Endothelial cell of umbilical vein (primary cell): ENCODE measurements at regions not wholly inside any gene's neighbourhood (a gene's known extent, or its start where the extent isn't known, plus 50 kb on each side); places are given as distances from the start of the nearest gene placed in this dataset.

Source experiments
- BruUV-seq: library from RNA; stranded (reverse); fragments of 400-500 nt; replicated peaks from 2 replicates; lab custom pipeline; 2021; lab: Mats Ljungman, UMichigan
- CTCF ChIA-PET: fragments of 300-600, 350-600 bp; sonication (Branson Sonifier 250); formaldehyde crosslinking; loops from one replicate; lab custom pipeline; 2021; ENCODE audit warnings: antibody characterized with exemption, inconsistent platforms; lab: Charles Lee
- POLR2A ChIA-PET: fragments of 300-600, 350-600 bp; sonication (Branson Sonifier 250); formaldehyde crosslinking; loops from one replicate; lab custom pipeline; 2021; ENCODE audit warnings: antibody characterized with exemption, inconsistent platforms; lab: Charles Lee
- DNase-seq: peaks from one replicate; pipeline ENCODE4 v3.0.0-alpha.2; 2011; ENCODE audit warnings: low read depth, low spot score
- FAIRE-seq: peaks from 2 replicates; lab custom pipeline; 2011; peaks lifted over from hg19 to GRCh38; lab: Jason Lieb, UNC
- H2AFZ ChIP-seq: 2 replicates; pipeline ENCODE4 v1.6.0; 2012; ENCODE audit warnings: low read depth, low read length, control low read depth, inconsistent platforms
- H3K27ac ChIP-seq: 2 replicates; pipeline ENCODE4 v1.5.1; 2011; ENCODE audit warnings: low read depth, mild to moderate bottlenecking, control low read depth, low read length, moderate library complexity; ENCODE audit not compliant: insufficient read depth
- H3K27me3 ChIP-seq, 2 experiments: 2 replicates each; pipeline versions ENCODE4 v1.6.0 to v1.6.1; 2011; ENCODE audit warnings: low read length in 2 of 2, mixed read lengths in 1 of 2; ENCODE audit not compliant: control insufficient read depth in 2 of 2, insufficient read depth in 2 of 2
- H3K36me3 ChIP-seq, 2 experiments: 2 replicates in 1 of 2; 3 replicates in 1 of 2; pipeline ENCODE4 v1.5.1; 2011; ENCODE audit warnings: low read length in 2 of 2, mild to moderate bottlenecking in 1 of 2, moderate library complexity in 1 of 2; ENCODE audit not compliant: control insufficient read depth in 2 of 2, insufficient read depth in 2 of 2; ENCODE audit errors: extremely low read depth in 1 of 2
- H3K4me1 ChIP-seq: 3 replicates; pipeline ENCODE4 v1.5.1; 2011; ENCODE audit warnings: mild to moderate bottlenecking, low read length; ENCODE audit not compliant: control insufficient read depth, insufficient read depth; ENCODE audit errors: extremely low read depth
- H3K4me2 ChIP-seq: 2 replicates; pipeline ENCODE4 v1.6.1; 2011; ENCODE audit warnings: low read length, control low read depth, mixed read lengths; ENCODE audit not compliant: insufficient read depth
- H3K4me3 ChIP-seq, 3 experiments: fragments of 200-600 bp in 1 of 3; sonication (generic), shearing (Covaris generic) in 1 of 3; replicated peaks in 1 of 3; 2 replicates each; pipeline ENCODE4 v1.5.1; 2011 to 2016; ENCODE audit warnings: control low read depth in 3 of 3, low read length in 3 of 3, mild to moderate bottlenecking in 2 of 3, inconsistent platforms in 1 of 3, low read depth in 1 of 3, moderate library complexity in 1 of 3; ENCODE audit not compliant: insufficient read depth in 1 of 3
- H3K79me2 ChIP-seq: 2 replicates; pipeline ENCODE4 v1.6.0; 2012; ENCODE audit warnings: low read length, inconsistent platforms; ENCODE audit not compliant: control insufficient read depth, insufficient read depth
- H3K9ac ChIP-seq: replicated peaks from 2 replicates; pipeline ENCODE3; 2011; ENCODE audit warnings: low read length, control low read depth; ENCODE audit not compliant: insufficient read depth; ENCODE audit errors: extremely low read depth
- H3K9me1 ChIP-seq: replicated peaks from 3 replicates; pipeline ENCODE4 v1.6.0; 2011; ENCODE audit warnings: mild to moderate bottlenecking, low read length; ENCODE audit not compliant: control insufficient read depth, insufficient read depth; ENCODE audit errors: extremely low read depth
- H3K9me3 ChIP-seq: replicated peaks from 2 replicates; pipeline ENCODE4 v1.5.1; 2012; ENCODE audit warnings: low read length, inconsistent platforms; ENCODE audit not compliant: control insufficient read depth, insufficient read depth
- H4K20me1 ChIP-seq: replicated peaks from 2 replicates; pipeline ENCODE3; 2011; ENCODE audit warnings: mild to moderate bottlenecking, low read length; ENCODE audit not compliant: control insufficient read depth, insufficient read depth; ENCODE audit errors: extremely low read depth
- EZH2 ChIP-seq: IDR thresholded peaks from 2 replicates; pipeline ENCODE4 v1.6.1; 2012; ENCODE audit warnings: borderline replicate concordance, low read depth, mild to moderate bottlenecking, moderate library complexity, low read length, inconsistent platforms; ENCODE audit not compliant: severe bottlenecking
- FOS ChIP-seq: IDR thresholded peaks from 2 replicates; pipeline ENCODE4 v1.6.1; 2011; ENCODE audit warnings: mild to moderate bottlenecking, low read length, moderate library complexity, borderline replicate concordance; ENCODE audit not compliant: insufficient read depth
- GATA2 ChIP-seq: IDR thresholded peaks from 2 replicates; pipeline ENCODE4 v1.7.0; 2011; ENCODE audit warnings: low read depth, mild to moderate bottlenecking, moderate library complexity, mixed read lengths, low read length; ENCODE audit not compliant: insufficient read length, insufficient read depth
- JUN ChIP-seq: IDR thresholded peaks from 2 replicates; pipeline ENCODE4 v1.6.1; 2011; ENCODE audit warnings: borderline replicate concordance, low read depth; ENCODE audit not compliant: insufficient read length, insufficient read depth
- MYC ChIP-seq: IDR thresholded peaks from one replicate; pipeline ENCODE4 v1.6.1; 2011; ENCODE audit warnings: mild to moderate bottlenecking, low read depth, low read length
- POLR2A ChIP-seq: IDR thresholded peaks from 2 replicates; pipeline ENCODE4 v1.6.1; 2012; ENCODE audit warnings: low read depth, mild to moderate bottlenecking, control low read depth, low read length
- POLR2AphosphoS5 ChIP-seq: IDR thresholded peaks from 2 replicates; pipeline ENCODE4 v1.6.1; 2012; ENCODE audit warnings: low read depth, mild to moderate bottlenecking, control low read depth, low read length, moderate library complexity; ENCODE audit not compliant: insufficient read depth
- dilution Hi-C: fragments of 300-500 bp; cut with MboI; formaldehyde crosslinking; loops from one replicate; pipeline ENCODE4 v1.15.0; 2019; ENCODE audit warnings: low sequenced_read_pairs; ENCODE audit not compliant: extremely low pct_ligation_motif_present
- intact Hi-C: fragments of 100-400 bp; cut with micrococcal nuclease; formaldehyde crosslinking; loops from one replicate; pipeline ENCODE4 v1.10.0; 2022
- TF ChIP-seq, protein P1 (sequence below), 2 donors: IDR thresholded peaks; 1 replicate in 1 of 2; 2 replicates in 1 of 2; pipeline ENCODE4 v1.5.1; 2011; ENCODE audit warnings: low read length in 2 of 2, mild to moderate bottlenecking in 2 of 2, moderate library complexity in 2 of 2, control low read depth in 1 of 2, inconsistent platforms in 1 of 2, low read depth in 1 of 2; ENCODE audit not compliant: insufficient read depth in 1 of 2; ENCODE audit errors: extremely low read depth in 1 of 2
- TF ChIP-seq, protein P2 (sequence below): IDR thresholded peaks from 2 replicates; pipeline ENCODE4 v1.6.1; 2011; ENCODE audit not compliant: insufficient read depth, insufficient read length

DNA sequence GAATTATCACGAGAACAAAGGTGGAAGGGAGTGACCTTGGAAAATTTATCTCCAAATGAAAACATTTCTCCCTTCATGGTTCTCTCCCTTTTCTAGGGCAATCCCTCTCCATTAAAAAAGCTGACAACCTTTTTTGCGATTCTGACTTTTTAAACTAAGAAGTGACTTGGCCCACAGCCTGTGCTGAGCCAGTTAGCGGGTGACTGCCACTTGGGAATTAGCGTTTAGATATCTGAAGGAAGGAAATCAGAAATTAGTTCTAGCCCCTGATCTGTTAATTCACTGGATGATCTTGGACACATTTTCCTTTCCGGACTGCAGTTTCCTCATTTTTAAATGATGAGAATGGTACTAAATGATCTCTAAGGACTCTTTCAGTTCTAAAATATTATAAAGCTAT, 245.0 kb downstream of the FBXO8 start:
- no peaks in the 10 kb centered on the region for H3K36me3 ChIP-seq
- CTCF ChIA-PET, result no interaction called here
- dilution Hi-C loops, result no loop called here
- H2AFZ ChIP-seq, result no peak overlapping the region
- H3K9me1 ChIP-seq, result no peaks in the 10 kb centered on the region
- H3K4me1 ChIP-seq, result no peaks in the 10 kb centered on the region
- FAIRE-seq, result no peak
- TF ChIP-seq POLR2AphosphoS5, result no peak
- TF ChIP-seq GATA2, result no peak
- no peak for TF ChIP-seq JUN
- TF ChIP-seq POLR2A, result no peak
- no peak for TF ChIP-seq FOS
- TF ChIP-seq EZH2, result no peak
- TF ChIP-seq MYC, result no peak
- TF ChIP-seq, protein P1, sequence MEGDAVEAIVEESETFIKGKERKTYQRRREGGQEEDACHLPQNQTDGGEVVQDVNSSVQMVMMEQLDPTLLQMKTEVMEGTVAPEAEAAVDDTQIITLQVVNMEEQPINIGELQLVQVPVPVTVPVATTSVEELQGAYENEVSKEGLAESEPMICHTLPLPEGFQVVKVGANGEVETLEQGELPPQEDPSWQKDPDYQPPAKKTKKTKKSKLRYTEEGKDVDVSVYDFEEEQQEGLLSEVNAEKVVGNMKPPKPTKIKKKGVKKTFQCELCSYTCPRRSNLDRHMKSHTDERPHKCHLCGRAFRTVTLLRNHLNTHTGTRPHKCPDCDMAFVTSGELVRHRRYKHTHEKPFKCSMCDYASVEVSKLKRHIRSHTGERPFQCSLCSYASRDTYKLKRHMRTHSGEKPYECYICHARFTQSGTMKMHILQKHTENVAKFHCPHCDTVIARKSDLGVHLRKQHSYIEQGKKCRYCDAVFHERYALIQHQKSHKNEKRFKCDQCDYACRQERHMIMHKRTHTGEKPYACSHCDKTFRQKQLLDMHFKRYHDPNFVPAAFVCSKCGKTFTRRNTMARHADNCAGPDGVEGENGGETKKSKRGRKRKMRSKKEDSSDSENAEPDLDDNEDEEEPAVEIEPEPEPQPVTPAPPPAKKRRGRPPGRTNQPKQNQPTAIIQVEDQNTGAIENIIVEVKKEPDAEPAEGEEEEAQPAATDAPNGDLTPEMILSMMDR (IDR thresholded peaks at IDR 0.05; ENCODE audit: extremely low read depth in 1 of 2, insufficient read depth in 1 of 2, low read depth in 1 of 2, low read length in 2 of 2), result no peak
- TF ChIP-seq, protein P2, sequence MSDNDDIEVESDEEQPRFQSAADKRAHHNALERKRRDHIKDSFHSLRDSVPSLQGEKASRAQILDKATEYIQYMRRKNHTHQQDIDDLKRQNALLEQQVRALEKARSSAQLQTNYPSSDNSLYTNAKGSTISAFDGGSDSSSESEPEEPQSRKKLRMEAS, result no peak
- no peak overlapping the region for H3K27ac ChIP-seq
- POLR2A ChIA-PET, result no interaction called here
- intact Hi-C loops, result no loop called here
- no peaks in the 10 kb centered on the region for H3K9me3 ChIP-seq
- BruUV-seq, result no TSS peak
- no peak overlapping the region for H3K4me3 ChIP-seq
- no peak for DNase-seq
- no peak overlapping the region for H3K4me2 ChIP-seq
- H3K79me2 ChIP-seq, result no peaks in the 10 kb centered on the region
- H3K27me3 ChIP-seq, result no peaks in the 10 kb centered on the region
- no peaks in the 10 kb centered on the region for H4K20me1 ChIP-seq
- H3K9ac ChIP-seq, result no peak overlapping the region
